ENCODE measurements at regions not wholly inside any gene's neighbourhood (a gene's known extent, or its start where the extent isn't known, plus 50 kb on each side); places are given as distances from the start of the nearest gene placed in this dataset.

DNA sequence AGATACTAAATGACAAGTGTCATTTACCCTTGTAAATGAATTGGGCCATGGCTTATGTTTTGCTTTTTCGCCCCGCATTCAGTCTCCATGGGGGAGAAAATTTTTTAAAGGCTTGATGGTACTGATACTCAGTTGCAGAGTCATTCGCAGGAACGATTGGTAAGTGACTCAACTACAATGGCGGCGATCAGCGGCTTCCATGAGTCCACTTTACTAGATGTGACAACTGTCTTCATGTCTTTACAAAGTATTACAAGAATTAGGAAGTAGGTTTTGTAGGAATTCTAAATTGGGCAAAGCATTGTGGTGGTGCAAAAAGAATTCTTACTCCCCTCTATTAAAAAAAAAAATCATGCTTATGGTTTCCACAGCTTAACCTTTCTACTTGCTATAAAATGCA is 108.8 kb upstream of the ZEB1 start:
- TF ChIP-seq POLR2A (IDR thresholded peaks at IDR 0.05): no peak
- TF ChIP-seq, protein P1, sequence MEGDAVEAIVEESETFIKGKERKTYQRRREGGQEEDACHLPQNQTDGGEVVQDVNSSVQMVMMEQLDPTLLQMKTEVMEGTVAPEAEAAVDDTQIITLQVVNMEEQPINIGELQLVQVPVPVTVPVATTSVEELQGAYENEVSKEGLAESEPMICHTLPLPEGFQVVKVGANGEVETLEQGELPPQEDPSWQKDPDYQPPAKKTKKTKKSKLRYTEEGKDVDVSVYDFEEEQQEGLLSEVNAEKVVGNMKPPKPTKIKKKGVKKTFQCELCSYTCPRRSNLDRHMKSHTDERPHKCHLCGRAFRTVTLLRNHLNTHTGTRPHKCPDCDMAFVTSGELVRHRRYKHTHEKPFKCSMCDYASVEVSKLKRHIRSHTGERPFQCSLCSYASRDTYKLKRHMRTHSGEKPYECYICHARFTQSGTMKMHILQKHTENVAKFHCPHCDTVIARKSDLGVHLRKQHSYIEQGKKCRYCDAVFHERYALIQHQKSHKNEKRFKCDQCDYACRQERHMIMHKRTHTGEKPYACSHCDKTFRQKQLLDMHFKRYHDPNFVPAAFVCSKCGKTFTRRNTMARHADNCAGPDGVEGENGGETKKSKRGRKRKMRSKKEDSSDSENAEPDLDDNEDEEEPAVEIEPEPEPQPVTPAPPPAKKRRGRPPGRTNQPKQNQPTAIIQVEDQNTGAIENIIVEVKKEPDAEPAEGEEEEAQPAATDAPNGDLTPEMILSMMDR (IDR thresholded peaks at IDR 0.05): no peak

All from lower leg skin (tissue), 3 donors.